CD1c-positive myeloid dendritic cell (primary cell): ENCODE measurements at regions not wholly inside any gene's neighbourhood (a gene's known extent, or its start where the extent isn't known, plus 50 kb on each side); places are given as distances from the start of the nearest gene placed in this dataset.

Source experiments
- DNase-seq: peaks from one replicate; pipeline ENCODE4 v3.0.0-alpha.2; 2016; ENCODE audit errors: extremely low spot score

- no peak for DNase-seq
These were observed 220.6 kb upstream of the ZFHX3 start for GRCh38 chr16:73268366-73268993.

GRCh38 chr16:73265935-73266334, 218.0 kb upstream of the ZFHX3 start:
- DNase-seq, result no peak

GRCh38 chr16:73265124-73265837, 217.4 kb upstream of the ZFHX3 start:
- no peak for DNase-seq

GRCh38 chr16:73262931-73263330, 215.0 kb upstream of the ZFHX3 start:
- no peak for DNase-seq

- DNase-seq, result no peak
These were observed 207.1 kb upstream of the ZFHX3 start for GRCh38 chr16:73255031-73255430.

GRCh38 chr16:73253922-73254480, 206.1 kb upstream of the ZFHX3 start:
- DNase-seq, result no peak

- DNase-seq, result no peak
These were observed 204.5 kb upstream of the ZFHX3 start for GRCh38 chr16:73252446-73252845.

GRCh38 chr16:73251608-73252007, 203.7 kb upstream of the ZFHX3 start:
- DNase-seq, result no peak

GRCh38 chr16:73248316-73248715, 200.4 kb upstream of the ZFHX3 start:
- DNase-seq, result no peak

GRCh38 chr16:73240920-73241319, 193.0 kb upstream of the ZFHX3 start:
- no peak for DNase-seq

- no peak for DNase-seq
These were observed 189.7 kb upstream of the ZFHX3 start for GRCh38 chr16:73237601-73238000.

GRCh38 chr16:73234496-73234895, 186.6 kb upstream of the ZFHX3 start:
- no peak for DNase-seq

- DNase-seq, result no peak
These were observed 186.0 kb upstream of the ZFHX3 start for GRCh38 chr16:73233846-73234424.

GRCh38 chr16:73233329-73233765, 185.4 kb upstream of the ZFHX3 start:
- no peak for DNase-seq

GRCh38 chr16:73232555-73233328, 184.8 kb upstream of the ZFHX3 start:
- no peak for DNase-seq

GRCh38 chr16:73231944-73232554, 184.1 kb upstream of the ZFHX3 start:
- DNase-seq, result no peak

- no peak for DNase-seq
These were observed 183.5 kb upstream of the ZFHX3 start for GRCh38 chr16:73231379-73231778.

- DNase-seq, result no peak
These were observed 182.7 kb upstream of the ZFHX3 start for GRCh38 chr16:73230651-73231050.

GRCh38 chr16:73228649-73229048, 180.7 kb upstream of the ZFHX3 start:
- no peak for DNase-seq

GRCh38 chr16:73226675-73227074, 178.7 kb upstream of the ZFHX3 start:
- no peak for DNase-seq

- DNase-seq, result no peak
These were observed 178.1 kb upstream of the ZFHX3 start for GRCh38 chr16:73225983-73226382.

- DNase-seq, result no peak
These were observed 172.9 kb upstream of the ZFHX3 start for GRCh38 chr16:73220836-73221235.
